WERI-Rb-1 (cell line): ENCODE measurements at regions not wholly inside any gene's neighbourhood (a gene's known extent, or its start where the extent isn't known, plus 50 kb on each side); places are given as distances from the start of the nearest gene placed in this dataset.

Source experiments
- DNase-seq: peaks from one replicate; pipeline ENCODE4 v3.0.0-alpha.2; 2020
- H3K27ac ChIP-seq: fragments of 250-450 bp; sonication (Bioruptor Pico); 2 replicates; pipeline ENCODE4 v1.5.1; 2020; ENCODE audit warnings: mild to moderate bottlenecking, moderate library complexity
- H3K27me3 ChIP-seq: fragments of 250-450 bp; sonication (Bioruptor Pico); 2 replicates; pipeline ENCODE4 v1.5.1; 2021; ENCODE audit warnings: mild to moderate bottlenecking, low read depth, moderate library complexity; ENCODE audit not compliant: insufficient read depth, severe bottlenecking
- H3K36me3 ChIP-seq: fragments of 250-450 bp; sonication (Bioruptor Pico); 2 replicates; pipeline ENCODE4 v1.5.1; 2020; ENCODE audit warnings: mild to moderate bottlenecking, moderate library complexity
- H3K4me3 ChIP-seq: 2 replicates; pipeline ENCODE4 v1.5.1; 2011; ENCODE audit warnings: low read depth, mild to moderate bottlenecking, control low read depth, low read length
- H3K9me3 ChIP-seq: fragments of 250-450 bp; sonication (Bioruptor Pico); 2 replicates; pipeline ENCODE4 v1.5.1; 2021; ENCODE audit warnings: mild to moderate bottlenecking, moderate library complexity; ENCODE audit not compliant: severe bottlenecking
- CTCF ChIP-seq: IDR thresholded peaks from 2 replicates; pipeline ENCODE4 v1.5.1; 2011; ENCODE audit warnings: low read depth, mild to moderate bottlenecking, control low read depth, inconsistent platforms, low read length

- TF ChIP-seq CTCF = no peak
- no peak overlapping the region for H3K4me3 ChIP-seq
Measured at GRCh38 chr3:180835501-180835900, 77.0 kb upstream of the FXR1 start.

DNA sequence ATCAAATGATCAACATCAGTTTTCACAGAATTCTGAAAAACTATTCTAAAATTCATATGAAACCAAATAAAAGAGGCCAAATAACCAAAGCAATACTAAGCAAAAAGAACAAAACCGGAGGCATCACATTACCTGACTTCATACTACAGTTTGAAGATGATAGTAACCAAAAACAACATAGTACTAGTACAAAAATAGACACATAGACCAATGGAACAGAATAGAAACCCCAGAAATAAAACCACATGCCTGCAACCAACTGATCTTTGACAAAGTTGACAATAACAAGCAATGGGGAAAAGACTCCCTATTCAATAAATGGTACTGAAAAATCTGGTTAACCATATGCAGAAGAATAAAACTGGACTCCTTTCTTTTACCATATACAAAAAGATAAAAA, 75.7 kb upstream of the FXR1 start:
- H3K27ac ChIP-seq = no peak overlapping the region
- DNase-seq = no peak
- H3K36me3 ChIP-seq = no peaks in the 10 kb centered on the region
- no peaks in the 10 kb centered on the region for H3K9me3 ChIP-seq
- no peak overlapping the region for H3K4me3 ChIP-seq
- TF ChIP-seq CTCF = no peak
- H3K27me3 ChIP-seq = no peaks in the 10 kb centered on the region

More at GRCh38 chr3:180835501-180835900, 77.0 kb upstream of the FXR1 start:
- no peak for DNase-seq
- no peaks in the 10 kb centered on the region for H3K9me3 ChIP-seq
- no peak overlapping the region for H3K27ac ChIP-seq
- H3K36me3 ChIP-seq = no peaks in the 10 kb centered on the region
- H3K27me3 ChIP-seq = no peaks in the 10 kb centered on the region

DNA sequence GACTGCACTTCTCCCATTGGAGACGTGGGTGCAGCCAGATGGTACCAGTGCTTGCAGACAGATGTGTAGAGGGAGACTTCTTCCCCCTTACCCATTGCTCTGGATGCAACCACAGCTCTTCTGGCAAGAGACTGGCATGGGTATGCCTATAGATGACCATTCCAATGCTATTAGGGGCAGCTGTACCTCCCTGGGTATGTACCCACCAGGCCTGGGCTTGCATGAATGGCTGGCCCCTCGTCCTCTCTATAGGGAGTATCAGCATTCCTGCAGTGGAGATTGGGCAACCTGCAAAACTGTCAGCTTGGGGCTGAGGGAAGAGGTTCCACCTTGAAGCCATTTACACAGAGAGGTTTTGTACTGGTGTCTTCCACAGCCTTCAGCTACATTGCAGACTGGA, 57.6 kb upstream of the FXR1 start:
- TF ChIP-seq CTCF = no peak
- Histone ChIP-seq H3K9me3 (no peaks in the 10 kb centered on the region), H3K27me3 (no peaks in the 10 kb centered on the region), H3K36me3 (no peaks in the 10 kb centered on the region), H3K4me3 (no peak overlapping the region), H3K27ac (no peak overlapping the region)
- no peak for DNase-seq

GRCh38 chr3:180855364-180855763, 57.1 kb upstream of the FXR1 start:
- no peaks in the 10 kb centered on the region for H3K9me3 ChIP-seq
- peak; percentile 46 for TF ChIP-seq CTCF
- H3K27me3 ChIP-seq = no peaks in the 10 kb centered on the region
- no peak for DNase-seq
- H3K4me3 ChIP-seq = no peak overlapping the region
- no peak overlapping the region for H3K27ac ChIP-seq
- H3K36me3 ChIP-seq = no peaks in the 10 kb centered on the region

DNA sequence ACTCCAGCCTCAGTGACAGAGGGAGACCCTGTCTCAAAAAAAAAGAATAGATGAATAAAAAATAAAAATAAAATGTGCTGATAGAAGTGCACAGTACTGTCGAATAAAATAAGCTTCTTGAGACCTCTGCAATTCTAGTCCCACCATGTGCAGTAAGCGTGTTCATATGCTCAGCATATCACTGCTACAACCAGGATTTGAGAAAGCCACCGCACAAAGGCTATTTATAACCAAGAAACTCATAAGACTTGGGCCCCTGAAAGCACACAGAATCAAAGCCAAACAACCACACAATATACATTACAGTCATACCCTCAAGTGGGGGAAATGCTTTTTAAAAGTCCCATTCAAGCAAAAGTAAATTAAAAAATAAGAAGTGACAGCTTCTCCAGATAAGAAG, 56.5 kb upstream of the FXR1 start:
- H3K4me3 ChIP-seq = no peak overlapping the region
- no peaks in the 10 kb centered on the region for H3K27me3 ChIP-seq
- no peak overlapping the region for H3K27ac ChIP-seq
- H3K9me3 ChIP-seq = no peaks in the 10 kb centered on the region
- no peak for TF ChIP-seq CTCF
- no peak for DNase-seq
- no peaks in the 10 kb centered on the region for H3K36me3 ChIP-seq

- DNase-seq = no peak
- Histone ChIP-seq H3K27ac (no peak overlapping the region), H3K27me3 (no peaks in the 10 kb centered on the region), H3K36me3 (no peaks in the 10 kb centered on the region), H3K4me3 (no peak overlapping the region), H3K9me3 (no peaks in the 10 kb centered on the region)
- TF ChIP-seq CTCF = no peak
Measured at GRCh38 chr3:180860180-180860858, 52.2 kb upstream of the FXR1 start.
